HepG2 (cell line): ENCODE measurements at regions not wholly inside any gene's neighbourhood (a gene's known extent, or its start where the extent isn't known, plus 50 kb on each side); places are given as distances from the start of the nearest gene placed in this dataset.

Experiments
- ATAC-seq: fragments of 200-7000 bp; cut with Tn5 transposase; 3 replicates; pipeline ENCODE4 v1.9.1; 2020; ENCODE audit warnings: mild to moderate bottlenecking, moderate library complexity
- BruUV-seq: library from RNA; stranded (reverse); fragments of 400-500 nt; replicated peaks from 2 replicates; lab custom pipeline; 2021; lab: Mats Ljungman, UMichigan
- CTCF ChIA-PET: fragments of 300-600 bp; formaldehyde crosslinking; extraction: SDS; loops from one replicate; lab custom pipeline; 2021; ENCODE audit warnings: low total read pairs, inconsistent platforms, low intra/inter-chr PET ratio; lab: Yijun Ruan, JAX
- POLR2A ChIA-PET: fragments of 350-600 bp; sonication (Branson Sonifier 250); formaldehyde crosslinking; loops from one replicate; lab custom pipeline; 2020; ENCODE audit warnings: antibody characterized with exemption, inconsistent platforms; lab: Yijun Ruan, JAX
- DNase-seq: peaks from one replicate; pipeline ENCODE4 v3.0.0-alpha.2; 2015; ENCODE audit warnings: low spot score
- FAIRE-seq: peaks from 3 replicates; lab custom pipeline; 2011; peaks lifted over from hg19 to GRCh38; lab: Jason Lieb, UNC
- H2AFZ ChIP-seq: one replicate; pipeline ENCODE4 v1.6.1; 2011; ENCODE audit warnings: low read length, inconsistent platforms
- H3K27ac ChIP-seq: fragments of 300-600 bp; 3 replicates; pipeline ENCODE4 v1.8.0; 2011; ENCODE audit warnings: mixed run types, mild to moderate bottlenecking, mixed read lengths, low read length, inconsistent platforms; ENCODE audit not compliant: insufficient read depth; ENCODE audit errors: extremely low read length
- H3K27me3 ChIP-seq, 2 experiments: fragments of 200-600 bp in 1 of 2; 2 replicates in 1 of 2; 3 replicates in 1 of 2; pipeline versions ENCODE4 v1.6.0 to v1.8.0; 2011; ENCODE audit warnings: low read length in 2 of 2, mild to moderate bottlenecking in 2 of 2, moderate library complexity in 2 of 2, inconsistent platforms in 1 of 2; ENCODE audit not compliant: insufficient read depth in 2 of 2, control insufficient read depth in 1 of 2
- H3K36me3 ChIP-seq, 2 experiments: fragments of 200-600 bp in 1 of 2; replicated peaks in 1 of 2; 2 replicates in 1 of 2; 3 replicates in 1 of 2; pipeline versions ENCODE4 v1.5.1 to v1.8.0; 2011; ENCODE audit warnings: low read length in 2 of 2, inconsistent platforms in 1 of 2; ENCODE audit not compliant: insufficient read depth in 2 of 2, control insufficient read depth in 1 of 2
- H3K4me1 ChIP-seq: 2 replicates; pipeline ENCODE4 v1.5.1; 2012; ENCODE audit warnings: low read length, inconsistent platforms; ENCODE audit not compliant: insufficient read depth
- H3K4me2 ChIP-seq: 2 replicates; pipeline ENCODE4 v1.6.0; 2011; ENCODE audit warnings: low read depth, low read length, inconsistent platforms
- H3K4me3 ChIP-seq, 3 experiments: fragments of 200-600 bp in 1 of 3; sonication (generic), shearing (Covaris generic) in 1 of 3; replicated peaks in 1 of 3; 2 replicates each; pipeline ENCODE4 v1.5.1; 2011 to 2016; ENCODE audit warnings: low read length in 3 of 3, inconsistent platforms in 2 of 3, low read depth in 2 of 3, mild to moderate bottlenecking in 2 of 3, control low read depth in 1 of 3, mixed read lengths in 1 of 3; ENCODE audit not compliant: insufficient read depth in 1 of 3
- H3K79me2 ChIP-seq: one replicate; pipeline ENCODE4 v1.6.1; 2011; ENCODE audit warnings: low read length, inconsistent platforms; ENCODE audit not compliant: insufficient read depth
- H3K9ac ChIP-seq: 2 replicates; pipeline ENCODE4 v1.6.0; 2011; ENCODE audit warnings: mild to moderate bottlenecking, low read depth, low read length, inconsistent platforms; ENCODE audit not compliant: insufficient read depth
- H3K9me3 ChIP-seq: 2 replicates; pipeline ENCODE4 v1.5.1; 2012; ENCODE audit warnings: mild to moderate bottlenecking, low read length
- H4K20me1 ChIP-seq: 2 replicates; pipeline ENCODE4 v1.6.0; 2011; ENCODE audit warnings: inconsistent platforms, mild to moderate bottlenecking, low read length, moderate library complexity; ENCODE audit not compliant: insufficient read depth
- NCOA5 ChIP-seq: sonication (generic); formaldehyde crosslinking; IDR thresholded peaks from 2 replicates; pipeline ENCODE4 v1.4.0; 2020; ENCODE audit warnings: missing genetic modification reagents
- NFE2L2 ChIP-seq: fragments of 150-350 bp; IDR thresholded peaks from 2 replicates; pipeline ENCODE4 v1.6.1; 2014; ENCODE audit warnings: low read length
- RBFOX2 ChIP-seq: fragments of 200-400 bp; formaldehyde crosslinking; IDR thresholded peaks from 2 replicates; pipeline ENCODE4 v1.6.1; 2017; ENCODE audit warnings: low read depth, mild to moderate bottlenecking, low read length
- RORA ChIP-seq: sonication (generic); formaldehyde crosslinking; IDR thresholded peaks from 2 replicates; pipeline ENCODE4 v1.5.0; 2020; ENCODE audit warnings: mild to moderate bottlenecking, missing genetic modification reagents, moderate library complexity
- SAFB2 ChIP-seq: sonication (generic); formaldehyde crosslinking; IDR thresholded peaks from 2 replicates; pipeline ENCODE4 v1.5.1; 2020; ENCODE audit warnings: missing genetic modification reagents, low read depth, mild to moderate bottlenecking, borderline replicate concordance
- SMARCE1 ChIP-seq: fragments of 450-650 bp; IDR thresholded peaks from 2 replicates; pipeline ENCODE4 v1.6.1; 2017; ENCODE audit warnings: borderline replicate concordance
- SP1 ChIP-seq, 2 experiments: fragments of 450-650 bp in 1 of 2; sonication (generic) in 1 of 2; formaldehyde crosslinking in 1 of 2; IDR thresholded peaks; 2 replicates each; pipeline versions ENCODE4 v1.4.0 to v1.6.1; 2016 to 2020; ENCODE audit warnings: missing genetic modification reagents in 1 of 2
- ZSCAN25 ChIP-seq: sonication (generic); formaldehyde crosslinking; IDR thresholded peaks from 2 replicates; pipeline ENCODE4 v1.8.0; 2022; ENCODE audit warnings: mild to moderate bottlenecking, missing genetic modification reagents
- WGBS: methylation state at CpG from one replicate; pipeline ENCODE4 v1.1.6; 2017; ENCODE audit warnings: low lambda C conversion rate; 5-methylcytosine and 5-hydroxymethylcytosine counted together
- in situ Hi-C: cut with HindIII; loops from 2 replicates; pipeline ENCODE4 v1.10.0; 2017; ENCODE audit warnings: low pct_unique_long_range_greater_than_20kb; ENCODE audit not compliant: extremely low pct_ligation_motif_present
- intact Hi-C: fragments of 100-400 bp; cut with micrococcal nuclease; formaldehyde crosslinking; loops from one replicate; pipeline ENCODE4 v1.10.0; 2022; ENCODE audit not compliant: unreplicated experiment
- TF ChIP-seq, protein P1 (sequence below): sonication (generic); formaldehyde crosslinking; IDR thresholded peaks from 2 replicates; pipeline ENCODE4 v1.4.0; 2020; ENCODE audit warnings: missing genetic modification reagents, borderline replicate concordance
- TF ChIP-seq, protein P2 (sequence below): sonication (generic); formaldehyde crosslinking; IDR thresholded peaks from 2 replicates; pipeline ENCODE4 v1.8.1; 2022; ENCODE audit warnings: mild to moderate bottlenecking, missing genetic modification reagents
- TF ChIP-seq, protein P3 (sequence below): sonication (generic); formaldehyde crosslinking; IDR thresholded peaks from 2 replicates; pipeline ENCODE4 v1.4.0; 2020; ENCODE audit warnings: mild to moderate bottlenecking, missing genetic modification reagents, borderline replicate concordance
- TF ChIP-seq, protein P4 (sequence below): sonication (generic); formaldehyde crosslinking; IDR thresholded peaks from 2 replicates; pipeline ENCODE4; 2020; ENCODE audit warnings: missing genetic modification reagents, mild to moderate bottlenecking, borderline replicate concordance

GRCh38 chr3:112773-113172 is 83.8 kb upstream of the CHL1 start (continued):
- no peak for TF ChIP-seq NFE2L2
- TF ChIP-seq SP1 (IDR thresholded peaks at IDR 0.05), result no peak
- no peak for TF ChIP-seq SP1 (CRISPR knock-in tag; IDR thresholded peaks at IDR 0.05)
- no peak for TF ChIP-seq SMARCE1
- TF ChIP-seq, protein P1, sequence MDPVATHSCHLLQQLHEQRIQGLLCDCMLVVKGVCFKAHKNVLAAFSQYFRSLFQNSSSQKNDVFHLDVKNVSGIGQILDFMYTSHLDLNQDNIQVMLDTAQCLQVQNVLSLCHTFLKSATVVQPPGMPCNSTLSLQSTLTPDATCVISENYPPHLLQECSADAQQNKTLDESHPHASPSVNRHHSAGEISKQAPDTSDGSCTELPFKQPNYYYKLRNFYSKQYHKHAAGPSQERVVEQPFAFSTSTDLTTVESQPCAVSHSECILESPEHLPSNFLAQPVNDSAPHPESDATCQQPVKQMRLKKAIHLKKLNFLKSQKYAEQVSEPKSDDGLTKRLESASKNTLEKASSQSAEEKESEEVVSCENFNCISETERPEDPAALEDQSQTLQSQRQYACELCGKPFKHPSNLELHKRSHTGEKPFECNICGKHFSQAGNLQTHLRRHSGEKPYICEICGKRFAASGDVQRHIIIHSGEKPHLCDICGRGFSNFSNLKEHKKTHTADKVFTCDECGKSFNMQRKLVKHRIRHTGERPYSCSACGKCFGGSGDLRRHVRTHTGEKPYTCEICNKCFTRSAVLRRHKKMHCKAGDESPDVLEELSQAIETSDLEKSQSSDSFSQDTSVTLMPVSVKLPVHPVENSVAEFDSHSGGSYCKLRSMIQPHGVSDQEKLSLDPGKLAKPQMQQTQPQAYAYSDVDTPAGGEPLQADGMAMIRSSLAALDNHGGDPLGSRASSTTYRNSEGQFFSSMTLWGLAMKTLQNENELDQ, result no peak

DNA sequence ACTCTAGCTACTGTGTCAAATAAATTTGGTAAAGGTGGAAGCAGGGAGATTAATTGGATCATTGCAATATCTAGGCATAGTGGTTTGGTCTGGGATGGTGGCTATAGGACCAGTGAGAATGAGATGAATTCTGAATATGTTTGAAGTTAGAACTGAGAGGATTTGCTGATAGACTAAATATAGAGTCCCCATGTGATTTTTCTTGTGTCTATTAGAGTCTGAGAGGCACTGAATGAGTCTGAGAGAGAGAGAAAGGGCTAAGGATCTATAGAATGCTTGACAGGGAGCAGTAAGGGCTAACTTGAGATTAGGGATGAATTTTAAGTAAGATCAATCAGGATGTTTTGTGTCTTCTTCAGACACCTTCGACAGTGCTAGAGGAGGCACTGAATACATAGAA is 77.9 kb upstream of the CHL1 start:
- H2AFZ ChIP-seq, result no peak overlapping the region
- in situ Hi-C loops, result no loop called here
- ChIA-PET CTCF (no interaction called here), POLR2A (no interaction called here)
- no peak for DNase-seq
- no TSS peak for BruUV-seq
- H3K79me2 ChIP-seq, result no peaks in the 10 kb centered on the region
- intact Hi-C loops, result no loop called here
- H3K9me3 ChIP-seq, result peaks cover 53% of the 10 kb centered on the region
- H3K27me3 ChIP-seq, result no peaks in the 10 kb centered on the region
- no peak overlapping the region for H3K4me2 ChIP-seq
- no peak overlapping the region for H3K9ac ChIP-seq
- H3K4me3 ChIP-seq, result no peak overlapping the region
- FAIRE-seq, result no peak
- no peaks in the 10 kb centered on the region for H4K20me1 ChIP-seq
- no peak overlapping the region for H3K27ac ChIP-seq
- no peaks in the 10 kb centered on the region for H3K36me3 ChIP-seq
- ATAC-seq, result no peak
- no peaks in the 10 kb centered on the region for H3K4me1 ChIP-seq
- 0% methylated on average over 1 of the region's 1 CpG for WGBS
- TF ChIP-seq, protein P2, sequence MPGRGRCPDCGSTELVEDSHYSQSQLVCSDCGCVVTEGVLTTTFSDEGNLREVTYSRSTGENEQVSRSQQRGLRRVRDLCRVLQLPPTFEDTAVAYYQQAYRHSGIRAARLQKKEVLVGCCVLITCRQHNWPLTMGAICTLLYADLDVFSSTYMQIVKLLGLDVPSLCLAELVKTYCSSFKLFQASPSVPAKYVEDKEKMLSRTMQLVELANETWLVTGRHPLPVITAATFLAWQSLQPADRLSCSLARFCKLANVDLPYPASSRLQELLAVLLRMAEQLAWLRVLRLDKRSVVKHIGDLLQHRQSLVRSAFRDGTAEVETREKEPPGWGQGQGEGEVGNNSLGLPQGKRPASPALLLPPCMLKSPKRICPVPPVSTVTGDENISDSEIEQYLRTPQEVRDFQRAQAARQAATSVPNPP (CRISPR knock-in tag), result no peak
- TF ChIP-seq, protein P3, sequence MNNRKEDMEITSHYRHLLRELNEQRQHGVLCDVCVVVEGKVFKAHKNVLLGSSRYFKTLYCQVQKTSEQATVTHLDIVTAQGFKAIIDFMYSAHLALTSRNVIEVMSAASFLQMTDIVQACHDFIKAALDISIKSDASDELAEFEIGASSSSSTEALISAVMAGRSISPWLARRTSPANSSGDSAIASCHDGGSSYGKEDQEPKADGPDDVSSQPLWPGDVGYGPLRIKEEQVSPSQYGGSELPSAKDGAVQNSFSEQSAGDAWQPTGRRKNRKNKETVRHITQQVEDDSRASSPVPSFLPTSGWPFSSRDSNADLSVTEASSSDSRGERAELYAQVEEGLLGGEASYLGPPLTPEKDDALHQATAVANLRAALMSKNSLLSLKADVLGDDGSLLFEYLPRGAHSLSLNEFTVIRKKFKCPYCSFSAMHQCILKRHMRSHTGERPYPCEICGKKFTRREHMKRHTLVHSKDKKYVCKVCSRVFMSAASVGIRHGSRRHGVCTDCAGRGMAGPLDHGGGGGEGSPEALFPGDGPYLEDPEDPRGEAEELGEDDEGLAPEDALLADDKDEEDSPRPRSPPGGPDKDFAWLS, result no peak
- TF ChIP-seq NCOA5 (CRISPR knock-in tag), result no peak
- TF ChIP-seq RORA (CRISPR knock-in tag), result no peak
- TF ChIP-seq ZSCAN25 (CRISPR knock-in tag), result no peak
- TF ChIP-seq, protein P4, sequence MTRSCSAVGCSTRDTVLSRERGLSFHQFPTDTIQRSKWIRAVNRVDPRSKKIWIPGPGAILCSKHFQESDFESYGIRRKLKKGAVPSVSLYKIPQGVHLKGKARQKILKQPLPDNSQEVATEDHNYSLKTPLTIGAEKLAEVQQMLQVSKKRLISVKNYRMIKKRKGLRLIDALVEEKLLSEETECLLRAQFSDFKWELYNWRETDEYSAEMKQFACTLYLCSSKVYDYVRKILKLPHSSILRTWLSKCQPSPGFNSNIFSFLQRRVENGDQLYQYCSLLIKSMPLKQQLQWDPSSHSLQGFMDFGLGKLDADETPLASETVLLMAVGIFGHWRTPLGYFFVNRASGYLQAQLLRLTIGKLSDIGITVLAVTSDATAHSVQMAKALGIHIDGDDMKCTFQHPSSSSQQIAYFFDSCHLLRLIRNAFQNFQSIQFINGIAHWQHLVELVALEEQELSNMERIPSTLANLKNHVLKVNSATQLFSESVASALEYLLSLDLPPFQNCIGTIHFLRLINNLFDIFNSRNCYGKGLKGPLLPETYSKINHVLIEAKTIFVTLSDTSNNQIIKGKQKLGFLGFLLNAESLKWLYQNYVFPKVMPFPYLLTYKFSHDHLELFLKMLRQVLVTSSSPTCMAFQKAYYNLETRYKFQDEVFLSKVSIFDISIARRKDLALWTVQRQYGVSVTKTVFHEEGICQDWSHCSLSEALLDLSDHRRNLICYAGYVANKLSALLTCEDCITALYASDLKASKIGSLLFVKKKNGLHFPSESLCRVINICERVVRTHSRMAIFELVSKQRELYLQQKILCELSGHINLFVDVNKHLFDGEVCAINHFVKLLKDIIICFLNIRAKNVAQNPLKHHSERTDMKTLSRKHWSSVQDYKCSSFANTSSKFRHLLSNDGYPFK (CRISPR knock-in tag), result no peak
- TF ChIP-seq RBFOX2, result no peak
- no peak for TF ChIP-seq SAFB2 (CRISPR knock-in tag)
